ENCODE measurements at regions not wholly inside any gene's neighbourhood (a gene's known extent, or its start where the extent isn't known, plus 50 kb on each side); places are given as distances from the start of the nearest gene placed in this dataset.

DNA sequence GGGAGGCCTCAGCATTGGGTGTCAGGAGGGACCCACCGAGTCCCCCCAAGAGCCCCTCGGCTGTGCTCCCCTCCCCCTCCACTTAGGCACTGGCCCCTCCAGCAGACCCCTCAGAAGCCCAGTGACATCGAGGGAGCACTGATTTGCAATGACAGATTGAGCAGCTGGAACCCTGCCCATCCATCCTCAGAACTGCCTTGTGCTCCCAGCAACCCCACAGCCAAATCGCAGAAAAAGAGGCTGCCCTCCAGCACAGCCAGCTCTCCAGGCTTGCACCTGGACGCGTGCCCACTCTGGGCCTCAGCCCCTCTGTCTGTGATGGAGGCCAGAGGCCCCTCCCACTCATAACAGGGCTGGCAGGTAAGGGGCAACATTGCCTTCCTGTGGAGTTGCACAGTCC lies 123.2 kb upstream of the VSTM2B start:
- Histone ChIP-seq H3K4me1 (ENCODE audit: control insufficient read depth, extremely low read depth, insufficient read depth, low read length) (no peaks in the 10 kb centered on the region), H3K4me3 (ENCODE audit: control insufficient read depth in 2 of 3, extremely low read depth in 1 of 3, insufficient read depth in 2 of 3, low read depth in 1 of 3, low read length in 3 of 3) (no peak overlapping the region), H3K9me3 (ENCODE audit: control insufficient read depth, low read depth, low read length) (peaks cover 5% of the 10 kb centered on the region), H4K20me1 (ENCODE audit: control insufficient read depth, extremely low read depth, insufficient read depth, low read length) (no peaks in the 10 kb centered on the region), H2AFZ (ENCODE audit: control insufficient read depth, low read length) (no peak overlapping the region), H3K9me1 (ENCODE audit: control insufficient read depth, extremely low read depth, insufficient read depth, low read length) (no peaks in the 10 kb centered on the region), H3K27me3 (ENCODE audit: control insufficient read depth, extremely low read depth, insufficient read depth, low read length) (no peaks in the 10 kb centered on the region), H3K4me2 (ENCODE audit: control insufficient read depth, extremely low read depth, insufficient read depth, low read depth, low read length) (no peak overlapping the region), H3K36me3 (ENCODE audit: control insufficient read depth in 2 of 2, extremely low read depth in 1 of 2, insufficient read depth in 2 of 2, low read length in 2 of 2) (no peaks in the 10 kb centered on the region), H3K79me2 (ENCODE audit: control insufficient read depth, insufficient read depth, low read length) (no peaks in the 10 kb centered on the region), H3K27ac (ENCODE audit: control insufficient read depth, insufficient read depth, low read length) (no peak overlapping the region), H3K9ac (ENCODE audit: control insufficient read depth, extremely low read depth, insufficient read depth, low read length) (no peak overlapping the region)
- dilution Hi-C loops (cut with MboI; ENCODE audit: extremely low pct_ligation_motif_present, low sequenced_read_pairs) = no loop called here
- DNase-seq (ENCODE audit: low read depth, low spot score) (no peak), FAIRE-seq (no peak)
- no peak for TF ChIP-seq CTCF (optimal IDR thresholded peaks at IDR 0.05 in 1 of 3, IDR thresholded peaks at IDR 0.05 in 1 of 3, conservative IDR thresholded peaks at IDR 0.05 in 1 of 3; ENCODE audit: extremely low read depth in 1 of 3, insufficient read depth in 2 of 3, low read length in 3 of 3)
- TF ChIP-seq EZH2 (IDR thresholded peaks at IDR 0.05; ENCODE audit: low read length) = no peak

GRCh38 chr19:29404015-29404414 lies 121.8 kb upstream of the VSTM2B start:
- FAIRE-seq (no peak), DNase-seq (ENCODE audit: low read depth, low spot score) (no peak)
- TF ChIP-seq CTCF (optimal IDR thresholded peaks at IDR 0.05 in 1 of 3, IDR thresholded peaks at IDR 0.05 in 1 of 3, conservative IDR thresholded peaks at IDR 0.05 in 1 of 3; ENCODE audit: extremely low read depth in 1 of 3, insufficient read depth in 2 of 3, low read length in 3 of 3) (no peak), EZH2 (IDR thresholded peaks at IDR 0.05; ENCODE audit: low read length) (no peak)
- Histone ChIP-seq H4K20me1 (ENCODE audit: control insufficient read depth, extremely low read depth, insufficient read depth, low read length) (no peaks in the 10 kb centered on the region), H3K4me2 (ENCODE audit: control insufficient read depth, extremely low read depth, insufficient read depth, low read depth, low read length) (no peak overlapping the region), H3K4me3 (ENCODE audit: control insufficient read depth in 2 of 3, extremely low read depth in 1 of 3, insufficient read depth in 2 of 3, low read depth in 1 of 3, low read length in 3 of 3) (no peak overlapping the region), H3K27me3 (ENCODE audit: control insufficient read depth, extremely low read depth, insufficient read depth, low read length) (no peaks in the 10 kb centered on the region), H3K79me2 (ENCODE audit: control insufficient read depth, insufficient read depth, low read length) (no peaks in the 10 kb centered on the region), H3K4me1 (ENCODE audit: control insufficient read depth, extremely low read depth, insufficient read depth, low read length) (no peaks in the 10 kb centered on the region), H3K36me3 (ENCODE audit: control insufficient read depth in 2 of 2, extremely low read depth in 1 of 2, insufficient read depth in 2 of 2, low read length in 2 of 2) (no peaks in the 10 kb centered on the region), H3K9me3 (ENCODE audit: control insufficient read depth, low read depth, low read length) (peaks cover 3% of the 10 kb centered on the region), H3K9ac (ENCODE audit: control insufficient read depth, extremely low read depth, insufficient read depth, low read length) (no peak overlapping the region), H3K9me1 (ENCODE audit: control insufficient read depth, extremely low read depth, insufficient read depth, low read length) (no peaks in the 10 kb centered on the region), H2AFZ (ENCODE audit: control insufficient read depth, low read length) (no peak overlapping the region), H3K27ac (ENCODE audit: control insufficient read depth, insufficient read depth, low read length) (no peak overlapping the region)
- dilution Hi-C loops (cut with MboI; ENCODE audit: extremely low pct_ligation_motif_present, low sequenced_read_pairs) = no loop called here

Data from keratinocyte (primary cell).